ENCODE measurements at regions not wholly inside any gene's neighbourhood (a gene's known extent, or its start where the extent isn't known, plus 50 kb on each side); places are given as distances from the start of the nearest gene placed in this dataset.

DNA sequence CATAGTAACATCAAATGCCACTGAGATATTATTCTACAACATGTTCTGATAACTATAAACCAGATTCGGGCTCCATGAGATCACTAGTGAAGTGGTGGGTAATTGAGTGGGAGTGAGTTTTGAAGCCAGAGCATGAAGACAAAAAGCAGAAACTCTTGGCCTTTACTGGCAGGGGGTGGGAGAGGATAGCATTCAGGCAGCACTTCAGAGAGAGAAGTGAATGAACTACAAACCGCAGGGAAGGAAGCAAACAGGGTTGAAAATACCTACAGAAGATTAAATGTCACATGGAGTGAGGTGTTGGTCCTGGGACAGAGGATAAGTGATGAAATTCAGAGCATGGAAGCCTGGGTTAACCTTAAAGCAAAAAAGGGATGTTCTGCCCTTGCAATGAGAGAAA, 250.0 kb downstream of the EPM2A start:
- no peak for TF ChIP-seq POLR2A (IDR thresholded peaks at IDR 0.05)
- TF ChIP-seq EP300 (IDR thresholded peaks at IDR 0.05), result no peak
- TF ChIP-seq, protein P1, sequence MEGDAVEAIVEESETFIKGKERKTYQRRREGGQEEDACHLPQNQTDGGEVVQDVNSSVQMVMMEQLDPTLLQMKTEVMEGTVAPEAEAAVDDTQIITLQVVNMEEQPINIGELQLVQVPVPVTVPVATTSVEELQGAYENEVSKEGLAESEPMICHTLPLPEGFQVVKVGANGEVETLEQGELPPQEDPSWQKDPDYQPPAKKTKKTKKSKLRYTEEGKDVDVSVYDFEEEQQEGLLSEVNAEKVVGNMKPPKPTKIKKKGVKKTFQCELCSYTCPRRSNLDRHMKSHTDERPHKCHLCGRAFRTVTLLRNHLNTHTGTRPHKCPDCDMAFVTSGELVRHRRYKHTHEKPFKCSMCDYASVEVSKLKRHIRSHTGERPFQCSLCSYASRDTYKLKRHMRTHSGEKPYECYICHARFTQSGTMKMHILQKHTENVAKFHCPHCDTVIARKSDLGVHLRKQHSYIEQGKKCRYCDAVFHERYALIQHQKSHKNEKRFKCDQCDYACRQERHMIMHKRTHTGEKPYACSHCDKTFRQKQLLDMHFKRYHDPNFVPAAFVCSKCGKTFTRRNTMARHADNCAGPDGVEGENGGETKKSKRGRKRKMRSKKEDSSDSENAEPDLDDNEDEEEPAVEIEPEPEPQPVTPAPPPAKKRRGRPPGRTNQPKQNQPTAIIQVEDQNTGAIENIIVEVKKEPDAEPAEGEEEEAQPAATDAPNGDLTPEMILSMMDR (IDR thresholded peaks at IDR 0.05), result no peak
